ENCODE measurements at regions not wholly inside any gene's neighbourhood (a gene's known extent, or its start where the extent isn't known, plus 50 kb on each side); places are given as distances from the start of the nearest gene placed in this dataset.
A peak's percentile ranks its signal among the peaks of the same experiment; 100 is the strongest.

DNA sequence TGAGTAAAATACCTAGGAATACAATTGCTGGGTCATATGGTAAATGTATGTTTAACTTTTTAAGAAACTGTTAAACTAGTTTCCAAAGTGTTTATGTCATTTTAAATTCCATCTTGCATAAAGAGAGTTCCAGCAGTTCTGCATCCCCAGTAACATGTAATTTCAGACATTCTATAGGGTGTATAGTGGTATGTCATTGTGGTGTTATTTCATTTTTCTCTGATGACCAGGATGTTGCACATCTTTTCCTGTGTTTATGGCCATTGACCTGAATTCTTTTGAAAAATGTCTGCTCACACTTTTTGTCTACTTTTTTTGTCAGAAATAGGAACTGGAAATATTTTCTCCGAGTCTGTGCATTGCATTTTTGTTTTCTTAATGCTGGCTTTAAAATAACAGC is 128.9 kb downstream of the TMEM200A start:
- DNase-seq (ENCODE audit: low read depth in 2 of 2), result peak in 1 of 2 donors; percentile 25
- H3K27ac ChIP-seq (ENCODE audit: insufficient read depth, low read length), result no peak overlapping the region
- H4K20me1 ChIP-seq (ENCODE audit: control insufficient read depth, extremely low read depth, insufficient read depth, low read length), result no peaks in the 10 kb centered on the region
- H3K79me2 ChIP-seq (ENCODE audit: control insufficient read depth, insufficient read depth, low read length), result no peaks in the 10 kb centered on the region
- no peak overlapping the region for H2AFZ ChIP-seq (ENCODE audit: low read length)
- H3K27me3 ChIP-seq (ENCODE audit: control insufficient read depth, insufficient read depth, low read length), result no peaks in the 10 kb centered on the region
- TF ChIP-seq EZH2 (IDR thresholded peaks at IDR 0.05; ENCODE audit: low read length, missing control alignments), result no peak
- TF ChIP-seq, protein P1, sequence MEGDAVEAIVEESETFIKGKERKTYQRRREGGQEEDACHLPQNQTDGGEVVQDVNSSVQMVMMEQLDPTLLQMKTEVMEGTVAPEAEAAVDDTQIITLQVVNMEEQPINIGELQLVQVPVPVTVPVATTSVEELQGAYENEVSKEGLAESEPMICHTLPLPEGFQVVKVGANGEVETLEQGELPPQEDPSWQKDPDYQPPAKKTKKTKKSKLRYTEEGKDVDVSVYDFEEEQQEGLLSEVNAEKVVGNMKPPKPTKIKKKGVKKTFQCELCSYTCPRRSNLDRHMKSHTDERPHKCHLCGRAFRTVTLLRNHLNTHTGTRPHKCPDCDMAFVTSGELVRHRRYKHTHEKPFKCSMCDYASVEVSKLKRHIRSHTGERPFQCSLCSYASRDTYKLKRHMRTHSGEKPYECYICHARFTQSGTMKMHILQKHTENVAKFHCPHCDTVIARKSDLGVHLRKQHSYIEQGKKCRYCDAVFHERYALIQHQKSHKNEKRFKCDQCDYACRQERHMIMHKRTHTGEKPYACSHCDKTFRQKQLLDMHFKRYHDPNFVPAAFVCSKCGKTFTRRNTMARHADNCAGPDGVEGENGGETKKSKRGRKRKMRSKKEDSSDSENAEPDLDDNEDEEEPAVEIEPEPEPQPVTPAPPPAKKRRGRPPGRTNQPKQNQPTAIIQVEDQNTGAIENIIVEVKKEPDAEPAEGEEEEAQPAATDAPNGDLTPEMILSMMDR (conservative IDR thresholded peaks at IDR 0.05 in 1 of 2, IDR thresholded peaks at IDR 0.05 in 1 of 2; ENCODE audit: low read depth in 1 of 2, low read length in 2 of 2), result no peak
- no peak overlapping the region for H3K4me2 ChIP-seq (ENCODE audit: extremely low read depth, insufficient read depth, low read length)
- no peaks in the 10 kb centered on the region for H3K36me3 ChIP-seq (ENCODE audit: control insufficient read depth, insufficient read depth, low read length)
- H3K9ac ChIP-seq (ENCODE audit: insufficient read depth, low read length), result no peak overlapping the region
- no peak overlapping the region for H3K4me3 ChIP-seq (replicated peaks in 1 of 4; ENCODE audit: control extremely low read depth in 1 of 4, insufficient read depth in 1 of 4, low read depth in 3 of 4, low read length in 4 of 4)
- H3K4me1 ChIP-seq (ENCODE audit: control insufficient read depth, extremely low read depth, insufficient read depth, low read length), result no peaks in the 10 kb centered on the region
- no peaks in the 10 kb centered on the region for H3K9me3 ChIP-seq (ENCODE audit: control insufficient read depth, insufficient read depth, low read depth, low read length)

DNA sequence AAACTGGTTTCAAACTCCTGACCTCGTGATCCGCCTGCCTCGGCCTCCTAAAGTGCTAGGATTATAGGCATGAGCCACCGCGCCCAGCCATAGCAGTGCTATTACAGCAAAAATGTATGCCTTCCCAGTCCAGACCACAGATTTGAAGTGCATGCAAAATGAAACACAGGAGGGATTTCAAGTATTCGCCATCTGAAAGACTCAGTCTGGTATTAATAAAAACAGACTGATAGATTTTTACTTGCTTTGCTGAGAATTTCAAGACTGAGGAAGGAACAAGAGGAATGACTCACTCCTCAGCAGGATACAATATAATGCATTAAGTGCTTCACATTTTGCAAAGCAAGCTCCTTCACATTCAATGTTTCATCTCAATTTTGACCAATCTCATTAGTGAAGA is 134.9 kb downstream of the TMEM200A start:
- Histone ChIP-seq H4K20me1 (ENCODE audit: control insufficient read depth, extremely low read depth, insufficient read depth, low read length) (no peaks in the 10 kb centered on the region), H3K9me3 (ENCODE audit: control insufficient read depth, insufficient read depth, low read depth, low read length) (no peaks in the 10 kb centered on the region), H3K4me2 (ENCODE audit: extremely low read depth, insufficient read depth, low read length) (no peak overlapping the region), H3K27me3 (ENCODE audit: control insufficient read depth, insufficient read depth, low read length) (no peaks in the 10 kb centered on the region), H3K27ac (ENCODE audit: insufficient read depth, low read length) (no peak overlapping the region), H3K4me1 (ENCODE audit: control insufficient read depth, extremely low read depth, insufficient read depth, low read length) (no peaks in the 10 kb centered on the region), H3K9ac (ENCODE audit: insufficient read depth, low read length) (no peak overlapping the region), H3K36me3 (ENCODE audit: control insufficient read depth, insufficient read depth, low read length) (no peaks in the 10 kb centered on the region), H3K4me3 (replicated peaks in 1 of 4; ENCODE audit: control extremely low read depth in 1 of 4, insufficient read depth in 1 of 4, low read depth in 3 of 4, low read length in 4 of 4) (no peak overlapping the region), H2AFZ (ENCODE audit: low read length) (no peak overlapping the region), H3K79me2 (ENCODE audit: control insufficient read depth, insufficient read depth, low read length) (no peaks in the 10 kb centered on the region)
- DNase-seq (ENCODE audit: low read depth in 2 of 2), result peak; percentile 58 to 90
- TF ChIP-seq, protein P1 (conservative IDR thresholded peaks at IDR 0.05 in 1 of 2, IDR thresholded peaks at IDR 0.05 in 1 of 2; ENCODE audit: low read depth in 1 of 2, low read length in 2 of 2), result no peak
- TF ChIP-seq EZH2 (IDR thresholded peaks at IDR 0.05; ENCODE audit: low read length, missing control alignments), result no peak

DNA sequence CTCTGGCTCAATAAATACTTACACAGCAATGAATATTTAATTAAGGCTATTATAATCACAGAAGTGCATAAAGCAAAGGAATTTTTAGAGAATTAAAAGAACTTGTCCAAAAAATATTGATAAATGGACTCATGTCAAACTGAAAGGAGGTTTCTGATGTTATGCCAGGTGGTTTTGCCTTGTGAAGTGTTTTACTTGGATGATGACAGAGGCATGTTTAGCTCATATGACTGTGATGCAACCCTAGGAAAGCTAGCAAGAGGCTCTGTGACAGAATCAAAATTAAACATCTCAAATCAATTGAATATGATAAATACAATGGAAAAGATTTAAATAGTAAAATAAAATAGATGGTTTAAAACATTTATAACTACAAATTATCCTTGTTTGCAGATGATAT is 137.3 kb downstream of the TMEM200A start:
- TF ChIP-seq, protein P1 (conservative IDR thresholded peaks at IDR 0.05 in 1 of 2, IDR thresholded peaks at IDR 0.05 in 1 of 2; ENCODE audit: low read depth in 1 of 2, low read length in 2 of 2), result no peak
- TF ChIP-seq EZH2 (IDR thresholded peaks at IDR 0.05; ENCODE audit: low read length, missing control alignments), result no peak
- Histone ChIP-seq H3K79me2 (ENCODE audit: control insufficient read depth, insufficient read depth, low read length) (no peaks in the 10 kb centered on the region), H3K4me1 (ENCODE audit: control insufficient read depth, extremely low read depth, insufficient read depth, low read length) (no peaks in the 10 kb centered on the region), H3K4me2 (ENCODE audit: extremely low read depth, insufficient read depth, low read length) (peak overlapping the region; percentile 13), H3K9me3 (ENCODE audit: control insufficient read depth, insufficient read depth, low read depth, low read length) (no peaks in the 10 kb centered on the region), H3K27ac (ENCODE audit: insufficient read depth, low read length) (no peak overlapping the region), H3K36me3 (ENCODE audit: control insufficient read depth, insufficient read depth, low read length) (no peaks in the 10 kb centered on the region), H3K9ac (ENCODE audit: insufficient read depth, low read length) (no peak overlapping the region), H3K27me3 (ENCODE audit: control insufficient read depth, insufficient read depth, low read length) (no peaks in the 10 kb centered on the region), H4K20me1 (ENCODE audit: control insufficient read depth, extremely low read depth, insufficient read depth, low read length) (no peaks in the 10 kb centered on the region), H3K4me3 (replicated peaks in 1 of 4; ENCODE audit: control extremely low read depth in 1 of 4, insufficient read depth in 1 of 4, low read depth in 3 of 4, low read length in 4 of 4) (no peak overlapping the region), H2AFZ (ENCODE audit: low read length) (no peak overlapping the region)
- DNase-seq (ENCODE audit: low read depth in 2 of 2), result peak; percentile 70 to 88
